ENCODE measurements at regions not wholly inside any gene's neighbourhood (a gene's known extent, or its start where the extent isn't known, plus 50 kb on each side); places are given as distances from the start of the nearest gene placed in this dataset.

- no peak for TF ChIP-seq POLR2AphosphoS5 (IDR thresholded peaks at IDR 0.05)
- no peak for TF ChIP-seq CTCF (IDR thresholded peaks at IDR 0.05 in 8 of 11, conservative IDR thresholded peaks at IDR 0.05 in 3 of 11)
Observed at GRCh38 chr5:174222891-174223290, 177.4 kb downstream of the NSG2 start.
